ENCODE measurements at regions not wholly inside any gene's neighbourhood (a gene's known extent, or its start where the extent isn't known, plus 50 kb on each side); places are given as distances from the start of the nearest gene placed in this dataset.

- FAIRE-seq: no peak
Measured at GRCh38 chr12:124167141-124167540, 127.8 kb upstream of the RFLNA start.

- no peak for FAIRE-seq
Measured at GRCh38 chr12:124168016-124168786, 126.7 kb upstream of the RFLNA start.

- FAIRE-seq: no peak
Measured at GRCh38 chr12:124169577-124170284, 125.2 kb upstream of the RFLNA start.

- FAIRE-seq: no peak
Measured at GRCh38 chr12:124170760-124171159, 124.1 kb upstream of the RFLNA start.

GRCh38 chr12:124171231-124171979 lies 123.5 kb upstream of the RFLNA start:
- FAIRE-seq: no peak

- no peak for FAIRE-seq
Measured at GRCh38 chr12:124172636-124173035, 122.3 kb upstream of the RFLNA start.

- FAIRE-seq: no peak
Measured at GRCh38 chr12:124173692-124174091, 121.2 kb upstream of the RFLNA start.

- FAIRE-seq: no peak
Measured at GRCh38 chr12:124174451-124175348, 120.2 kb upstream of the RFLNA start.

GRCh38 chr12:124175704-124176103 lies 119.2 kb upstream of the RFLNA start:
- FAIRE-seq: no peak

GRCh38 chr12:124177276-124177950 lies 117.5 kb upstream of the RFLNA start:
- no peak for FAIRE-seq

- FAIRE-seq: no peak
Measured at GRCh38 chr12:124177951-124178316, 117.0 kb upstream of the RFLNA start.

- no peak for FAIRE-seq
Measured at GRCh38 chr12:124179936-124180607, 114.8 kb upstream of the RFLNA start.

- FAIRE-seq: no peak
Measured at GRCh38 chr12:124183172-124183571, 111.7 kb upstream of the RFLNA start.

GRCh38 chr12:124184456-124184855 lies 110.4 kb upstream of the RFLNA start:
- FAIRE-seq: no peak

- FAIRE-seq: no peak
Measured at GRCh38 chr12:124185971-124186686, 108.8 kb upstream of the RFLNA start.

- FAIRE-seq: no peak
Measured at GRCh38 chr12:124188084-124188483, 106.8 kb upstream of the RFLNA start.

GRCh38 chr12:124188561-124189405 lies 106.1 kb upstream of the RFLNA start:
- FAIRE-seq: no peak

GRCh38 chr12:124190312-124191023 lies 104.4 kb upstream of the RFLNA start:
- FAIRE-seq: no peak

GRCh38 chr12:124191024-124191359 lies 103.9 kb upstream of the RFLNA start:
- no peak for FAIRE-seq
